ENCODE measurements at regions not wholly inside any gene's neighbourhood (a gene's known extent, or its start where the extent isn't known, plus 50 kb on each side); places are given as distances from the start of the nearest gene placed in this dataset.

- no peak for TF ChIP-seq ZNF263 (CRISPR knock-in tag; IDR thresholded peaks at IDR 0.05; ENCODE audit: low read depth)
- no peak for TF ChIP-seq MXD4 (CRISPR knock-in tag; IDR thresholded peaks at IDR 0.05; ENCODE audit: borderline replicate concordance)
- no peak for TF ChIP-seq TCF7 (CRISPR knock-in tag; IDR thresholded peaks at IDR 0.05; ENCODE audit: low read depth)
- no peak for TF ChIP-seq ZBTB21 (CRISPR knock-in tag; IDR thresholded peaks at IDR 0.05; ENCODE audit: borderline replicate concordance)
- no peak for TF ChIP-seq GRHL2 (CRISPR knock-in tag; IDR thresholded peaks at IDR 0.05; ENCODE audit: insufficient replicate concordance, severe bottlenecking)
- no peak for TF ChIP-seq NR3C1 (CRISPR knock-in tag; conservative IDR thresholded peaks at IDR 0.05; ENCODE audit: low read depth)
- TF ChIP-seq NFATC4 (CRISPR knock-in tag; IDR thresholded peaks at IDR 0.05), result no peak
- TF ChIP-seq AFF4 (CRISPR knock-in tag; IDR thresholded peaks at IDR 0.05; ENCODE audit: borderline replicate concordance), result no peak
- no peak for TF ChIP-seq SMAD3 (CRISPR knock-in tag; IDR thresholded peaks at IDR 0.05; ENCODE audit: borderline replicate concordance)
- no peak for TF ChIP-seq NR2C2 (CRISPR knock-in tag; IDR thresholded peaks at IDR 0.05)
- TF ChIP-seq FOXP4 (CRISPR knock-in tag; IDR thresholded peaks at IDR 0.05), result no peak
- TF ChIP-seq TP53 (CRISPR knock-in tag; IDR thresholded peaks at IDR 0.05), result no peak
Observed at GRCh38 chr4:42329421-42329820, 67.9 kb upstream of the SHISA3 start (continued).

- H3K4me1 Mint-ChIP-seq, result peaks cover 18% of the 10 kb centered on the region
- peaks cover 3% of the 10 kb centered on the region; the same call in 1 of the 2 replicates for H3K27me3 Mint-ChIP-seq (ENCODE audit: low read depth)
- ChIA-PET CTCF (no interaction called here), POLR2A (no interaction called here)
- no peaks in the 10 kb centered on the region for H3K36me3 Mint-ChIP-seq
- H3K9me3 Mint-ChIP-seq, result 0 out of 2 replicates have a peak, but pooled peaks cover 6% of the 10 kb centered on the region
- no peak for DNase-seq (ENCODE audit: low spot score)
- no peak for ATAC-seq
- H3K4me3 Mint-ChIP-seq, result no peak overlapping the region
- no peak overlapping the region for H3K27ac Mint-ChIP-seq
- no peak for TF ChIP-seq CBFB (CRISPR knock-in tag; IDR thresholded peaks at IDR 0.05; ENCODE audit: low read depth)
- no peak for TF ChIP-seq ZNF219 (CRISPR knock-in tag; IDR thresholded peaks at IDR 0.05; ENCODE audit: borderline replicate concordance)
- TF ChIP-seq ETV6 (CRISPR knock-in tag; IDR thresholded peaks at IDR 0.05), result no peak
- no peak for TF ChIP-seq ZNF512 (CRISPR knock-in tag; IDR thresholded peaks at IDR 0.05; ENCODE audit: borderline replicate concordance)
- no peak for TF ChIP-seq ZNF532 (CRISPR knock-in tag; IDR thresholded peaks at IDR 0.05; ENCODE audit: borderline replicate concordance)
- TF ChIP-seq ATF6 (CRISPR knock-in tag; IDR thresholded peaks at IDR 0.05), result no peak
- TF ChIP-seq ZMAT4 (CRISPR knock-in tag; IDR thresholded peaks at IDR 0.05), result no peak
- TF ChIP-seq ATF2 (CRISPR knock-in tag; IDR thresholded peaks at IDR 0.05; ENCODE audit: borderline replicate concordance, low read depth), result no peak
- TF ChIP-seq MXD4 (CRISPR knock-in tag; IDR thresholded peaks at IDR 0.05; ENCODE audit: borderline replicate concordance), result no peak
- no peak for TF ChIP-seq ZNF263 (CRISPR knock-in tag; IDR thresholded peaks at IDR 0.05; ENCODE audit: low read depth)
Observed at GRCh38 chr4:42330002-42330592, 67.2 kb upstream of the SHISA3 start.

All from WTC11 (cell line).